Endothelial cell of umbilical vein (primary cell): ENCODE measurements at regions not wholly inside any gene's neighbourhood (a gene's known extent, or its start where the extent isn't known, plus 50 kb on each side); places are given as distances from the start of the nearest gene placed in this dataset.

Experiments used
- BruUV-seq: library from RNA; stranded (reverse); fragments of 400-500 nt; replicated peaks from 2 replicates; lab custom pipeline; 2021; lab: Mats Ljungman, UMichigan
- CTCF ChIA-PET: fragments of 300-600, 350-600 bp; sonication (Branson Sonifier 250); formaldehyde crosslinking; loops from one replicate; lab custom pipeline; 2021; ENCODE audit warnings: antibody characterized with exemption, inconsistent platforms; lab: Charles Lee
- POLR2A ChIA-PET: fragments of 300-600, 350-600 bp; sonication (Branson Sonifier 250); formaldehyde crosslinking; loops from one replicate; lab custom pipeline; 2021; ENCODE audit warnings: antibody characterized with exemption, inconsistent platforms; lab: Charles Lee
- DNase-seq: peaks from one replicate; pipeline ENCODE4 v3.0.0-alpha.2; 2011; ENCODE audit warnings: low read depth, low spot score
- FAIRE-seq: peaks from 2 replicates; lab custom pipeline; 2011; peaks lifted over from hg19 to GRCh38; lab: Jason Lieb, UNC
- H2AFZ ChIP-seq: 2 replicates; pipeline ENCODE4 v1.6.0; 2012; ENCODE audit warnings: low read depth, low read length, control low read depth, inconsistent platforms
- H3K27ac ChIP-seq: 2 replicates; pipeline ENCODE4 v1.5.1; 2011; ENCODE audit warnings: low read depth, mild to moderate bottlenecking, control low read depth, low read length, moderate library complexity; ENCODE audit not compliant: insufficient read depth
- H3K27me3 ChIP-seq, 2 experiments: 2 replicates each; pipeline versions ENCODE4 v1.6.0 to v1.6.1; 2011; ENCODE audit warnings: low read length in 2 of 2, mixed read lengths in 1 of 2; ENCODE audit not compliant: control insufficient read depth in 2 of 2, insufficient read depth in 2 of 2
- H3K36me3 ChIP-seq, 2 experiments: 2 replicates in 1 of 2; 3 replicates in 1 of 2; pipeline ENCODE4 v1.5.1; 2011; ENCODE audit warnings: low read length in 2 of 2, mild to moderate bottlenecking in 1 of 2, moderate library complexity in 1 of 2; ENCODE audit not compliant: control insufficient read depth in 2 of 2, insufficient read depth in 2 of 2; ENCODE audit errors: extremely low read depth in 1 of 2
- H3K4me1 ChIP-seq: 3 replicates; pipeline ENCODE4 v1.5.1; 2011; ENCODE audit warnings: mild to moderate bottlenecking, low read length; ENCODE audit not compliant: control insufficient read depth, insufficient read depth; ENCODE audit errors: extremely low read depth
- H3K4me2 ChIP-seq: 2 replicates; pipeline ENCODE4 v1.6.1; 2011; ENCODE audit warnings: low read length, control low read depth, mixed read lengths; ENCODE audit not compliant: insufficient read depth
- H3K4me3 ChIP-seq, 3 experiments: fragments of 200-600 bp in 1 of 3; sonication (generic), shearing (Covaris generic) in 1 of 3; replicated peaks in 1 of 3; 2 replicates each; pipeline ENCODE4 v1.5.1; 2011 to 2016; ENCODE audit warnings: control low read depth in 3 of 3, low read length in 3 of 3, mild to moderate bottlenecking in 2 of 3, inconsistent platforms in 1 of 3, low read depth in 1 of 3, moderate library complexity in 1 of 3; ENCODE audit not compliant: insufficient read depth in 1 of 3
- H3K79me2 ChIP-seq: 2 replicates; pipeline ENCODE4 v1.6.0; 2012; ENCODE audit warnings: low read length, inconsistent platforms; ENCODE audit not compliant: control insufficient read depth, insufficient read depth
- H3K9ac ChIP-seq: replicated peaks from 2 replicates; pipeline ENCODE3; 2011; ENCODE audit warnings: low read length, control low read depth; ENCODE audit not compliant: insufficient read depth; ENCODE audit errors: extremely low read depth
- H3K9me1 ChIP-seq: replicated peaks from 3 replicates; pipeline ENCODE4 v1.6.0; 2011; ENCODE audit warnings: mild to moderate bottlenecking, low read length; ENCODE audit not compliant: control insufficient read depth, insufficient read depth; ENCODE audit errors: extremely low read depth
- H3K9me3 ChIP-seq: replicated peaks from 2 replicates; pipeline ENCODE4 v1.5.1; 2012; ENCODE audit warnings: low read length, inconsistent platforms; ENCODE audit not compliant: control insufficient read depth, insufficient read depth
- H4K20me1 ChIP-seq: replicated peaks from 2 replicates; pipeline ENCODE3; 2011; ENCODE audit warnings: mild to moderate bottlenecking, low read length; ENCODE audit not compliant: control insufficient read depth, insufficient read depth; ENCODE audit errors: extremely low read depth
- EZH2 ChIP-seq: IDR thresholded peaks from 2 replicates; pipeline ENCODE4 v1.6.1; 2012; ENCODE audit warnings: borderline replicate concordance, low read depth, mild to moderate bottlenecking, moderate library complexity, low read length, inconsistent platforms; ENCODE audit not compliant: severe bottlenecking
- FOS ChIP-seq: IDR thresholded peaks from 2 replicates; pipeline ENCODE4 v1.6.1; 2011; ENCODE audit warnings: mild to moderate bottlenecking, low read length, moderate library complexity, borderline replicate concordance; ENCODE audit not compliant: insufficient read depth
- GATA2 ChIP-seq: IDR thresholded peaks from 2 replicates; pipeline ENCODE4 v1.7.0; 2011; ENCODE audit warnings: low read depth, mild to moderate bottlenecking, moderate library complexity, mixed read lengths, low read length; ENCODE audit not compliant: insufficient read length, insufficient read depth
- JUN ChIP-seq: IDR thresholded peaks from 2 replicates; pipeline ENCODE4 v1.6.1; 2011; ENCODE audit warnings: borderline replicate concordance, low read depth; ENCODE audit not compliant: insufficient read length, insufficient read depth
- MYC ChIP-seq: IDR thresholded peaks from one replicate; pipeline ENCODE4 v1.6.1; 2011; ENCODE audit warnings: mild to moderate bottlenecking, low read depth, low read length
- POLR2A ChIP-seq: IDR thresholded peaks from 2 replicates; pipeline ENCODE4 v1.6.1; 2012; ENCODE audit warnings: low read depth, mild to moderate bottlenecking, control low read depth, low read length
- POLR2AphosphoS5 ChIP-seq: IDR thresholded peaks from 2 replicates; pipeline ENCODE4 v1.6.1; 2012; ENCODE audit warnings: low read depth, mild to moderate bottlenecking, control low read depth, low read length, moderate library complexity; ENCODE audit not compliant: insufficient read depth
- dilution Hi-C: fragments of 300-500 bp; cut with MboI; formaldehyde crosslinking; loops from one replicate; pipeline ENCODE4 v1.15.0; 2019; ENCODE audit warnings: low sequenced_read_pairs; ENCODE audit not compliant: extremely low pct_ligation_motif_present
- intact Hi-C: fragments of 100-400 bp; cut with micrococcal nuclease; formaldehyde crosslinking; loops from one replicate; pipeline ENCODE4 v1.10.0; 2022
- TF ChIP-seq, protein P1 (sequence below): IDR thresholded peaks from 2 replicates; pipeline ENCODE4 v1.6.1; 2011; ENCODE audit not compliant: insufficient read depth, insufficient read length
- TF ChIP-seq, protein P2 (sequence below), 2 donors: IDR thresholded peaks; 1 replicate in 1 of 2; 2 replicates in 1 of 2; pipeline ENCODE4 v1.5.1; 2011; ENCODE audit warnings: low read length in 2 of 2, mild to moderate bottlenecking in 2 of 2, moderate library complexity in 2 of 2, control low read depth in 1 of 2, inconsistent platforms in 1 of 2, low read depth in 1 of 2; ENCODE audit not compliant: insufficient read depth in 1 of 2; ENCODE audit errors: extremely low read depth in 1 of 2

DNA sequence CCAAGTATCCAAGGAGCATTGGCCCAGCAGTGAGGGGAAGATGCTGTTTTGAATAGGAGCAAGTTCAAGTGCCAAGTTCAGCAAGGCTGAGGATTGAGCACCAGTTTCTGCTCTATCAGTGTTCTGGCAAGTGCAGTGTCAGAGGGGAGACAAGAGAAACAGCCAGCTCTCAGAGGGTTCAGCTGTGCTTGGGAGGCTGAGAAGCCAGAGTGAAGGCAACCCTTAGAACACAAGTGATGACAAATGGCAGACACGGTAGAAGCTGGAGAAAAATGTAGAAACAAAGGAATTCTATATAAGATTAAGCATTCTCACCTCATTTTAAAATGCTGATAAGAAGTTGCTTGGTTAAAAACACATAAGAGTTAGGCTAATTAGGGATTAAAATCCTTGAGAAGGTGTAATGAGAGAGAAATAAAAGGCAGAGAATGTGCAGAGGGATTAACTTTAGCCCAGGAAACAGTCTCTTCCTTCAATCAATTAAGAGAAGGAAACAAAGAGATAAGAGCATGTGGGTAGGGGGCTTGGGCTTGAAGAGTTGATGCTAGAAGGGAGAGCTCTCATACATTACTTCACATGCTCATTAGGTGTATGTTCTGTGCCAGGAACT lies 475.4 kb downstream of the AJAP1 start:
- Histone ChIP-seq H3K9me3 (peaks cover 9% of the 10 kb centered on the region), H3K9ac (no peak overlapping the region), H3K4me2 (no peak overlapping the region), H3K4me1 (no peaks in the 10 kb centered on the region), H3K79me2 (no peaks in the 10 kb centered on the region), H3K27ac (no peak overlapping the region), H3K9me1 (no peaks in the 10 kb centered on the region), H3K4me3 (no peak overlapping the region), H3K27me3 (no peaks in the 10 kb centered on the region), H2AFZ (no peak overlapping the region), H3K36me3 (no peaks in the 10 kb centered on the region), H4K20me1 (no peaks in the 10 kb centered on the region)
- no peak for FAIRE-seq
- no peak for DNase-seq
- BruUV-seq: no TSS peak
- intact Hi-C loops (no loop called here), dilution Hi-C loops (no loop called here)
- TF ChIP-seq FOS (no peak), JUN (no peak), EZH2 (no peak), POLR2AphosphoS5 (no peak), POLR2A (no peak), GATA2 (no peak), MYC (no peak)
- TF ChIP-seq, protein P1, sequence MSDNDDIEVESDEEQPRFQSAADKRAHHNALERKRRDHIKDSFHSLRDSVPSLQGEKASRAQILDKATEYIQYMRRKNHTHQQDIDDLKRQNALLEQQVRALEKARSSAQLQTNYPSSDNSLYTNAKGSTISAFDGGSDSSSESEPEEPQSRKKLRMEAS: no peak
- TF ChIP-seq, protein P2, sequence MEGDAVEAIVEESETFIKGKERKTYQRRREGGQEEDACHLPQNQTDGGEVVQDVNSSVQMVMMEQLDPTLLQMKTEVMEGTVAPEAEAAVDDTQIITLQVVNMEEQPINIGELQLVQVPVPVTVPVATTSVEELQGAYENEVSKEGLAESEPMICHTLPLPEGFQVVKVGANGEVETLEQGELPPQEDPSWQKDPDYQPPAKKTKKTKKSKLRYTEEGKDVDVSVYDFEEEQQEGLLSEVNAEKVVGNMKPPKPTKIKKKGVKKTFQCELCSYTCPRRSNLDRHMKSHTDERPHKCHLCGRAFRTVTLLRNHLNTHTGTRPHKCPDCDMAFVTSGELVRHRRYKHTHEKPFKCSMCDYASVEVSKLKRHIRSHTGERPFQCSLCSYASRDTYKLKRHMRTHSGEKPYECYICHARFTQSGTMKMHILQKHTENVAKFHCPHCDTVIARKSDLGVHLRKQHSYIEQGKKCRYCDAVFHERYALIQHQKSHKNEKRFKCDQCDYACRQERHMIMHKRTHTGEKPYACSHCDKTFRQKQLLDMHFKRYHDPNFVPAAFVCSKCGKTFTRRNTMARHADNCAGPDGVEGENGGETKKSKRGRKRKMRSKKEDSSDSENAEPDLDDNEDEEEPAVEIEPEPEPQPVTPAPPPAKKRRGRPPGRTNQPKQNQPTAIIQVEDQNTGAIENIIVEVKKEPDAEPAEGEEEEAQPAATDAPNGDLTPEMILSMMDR (IDR thresholded peaks at IDR 0.05; ENCODE audit: extremely low read depth in 1 of 2, insufficient read depth in 1 of 2, low read depth in 1 of 2, low read length in 2 of 2): no peak
- ChIA-PET CTCF (no interaction called here), POLR2A (no interaction called here)
